SK-N-SH (cell line): ENCODE measurements at regions not wholly inside any gene's neighbourhood (a gene's known extent, or its start where the extent isn't known, plus 50 kb on each side); places are given as distances from the start of the nearest gene placed in this dataset.

Experiments
- CTCF ChIA-PET: fragments of 300-600, 350-600 bp; formaldehyde crosslinking; extraction: SDS; loops from one replicate; lab custom pipeline; 2021; lab: Yijun Ruan, JAX
- POLR2A ChIA-PET: fragments of 350-600 bp; sonication (Branson Sonifier 250); formaldehyde crosslinking; extraction: SDS; loops from one replicate; lab custom pipeline; 2020; ENCODE audit warnings: antibody characterized with exemption, inconsistent platforms; lab: Yijun Ruan, JAX
- DNase-seq: peaks from one replicate; pipeline ENCODE4 v3.0.0; 2012
- H2AFZ ChIP-seq: fragments of 200-600 bp; sonication (generic); 2 replicates; pipeline ENCODE4 v1.8.1; 2016; ENCODE audit warnings: antibody characterized with exemption, mild to moderate bottlenecking, low read depth
- H3F3A ChIP-seq: fragments of 200-600 bp; sonication (generic); replicated peaks from 2 replicates; pipeline ENCODE3; 2016; ENCODE audit warnings: antibody characterized with exemption, mild to moderate bottlenecking; ENCODE audit not compliant: insufficient read depth
- H3K27ac ChIP-seq, 2 experiments: fragments of 200-500 bp in 1 of 2; fragments of 200-600 bp in 1 of 2; sonication (Bioruptor generic) in 1 of 2; sonication (generic), shearing (Covaris generic) in 1 of 2; 2 replicates each; pipeline versions ENCODE4 v1.5.1 to v1.6.1; 2014 to 2016; ENCODE audit warnings: low read depth in 2 of 2, inconsistent platforms in 1 of 2, low read length in 1 of 2, mild to moderate bottlenecking in 1 of 2, mixed read lengths in 1 of 2
- H3K27me3 ChIP-seq: fragments of 200-600 bp; sonication (generic), shearing (Covaris generic); 2 replicates; pipeline ENCODE4 v1.6.1; 2016; ENCODE audit warnings: mixed run types; ENCODE audit not compliant: insufficient read depth
- H3K36me3 ChIP-seq, 2 experiments: fragments of 200-500 bp in 1 of 2; fragments of 200-600 bp in 1 of 2; sonication (Bioruptor generic) in 1 of 2; sonication (generic) in 1 of 2; replicated peaks in 1 of 2; 2 replicates each; pipeline versions ENCODE3 to v1.5.1; 2014 to 2016; ENCODE audit warnings: low read length in 1 of 2, mild to moderate bottlenecking in 1 of 2; ENCODE audit not compliant: insufficient read depth in 2 of 2, control insufficient read depth in 1 of 2
- H3K4me1 ChIP-seq, 2 experiments: fragments of 200-500 bp in 1 of 2; fragments of 200-600 bp in 1 of 2; sonication (Bioruptor generic) in 1 of 2; sonication (generic), shearing (Covaris generic) in 1 of 2; 2 replicates each; pipeline versions ENCODE4 v1.5.1 to v1.6.1; 2014 to 2016; ENCODE audit warnings: low read depth in 1 of 2, low read length in 1 of 2, mixed run types in 1 of 2; ENCODE audit not compliant: insufficient read depth in 2 of 2, control insufficient read depth in 1 of 2
- H3K4me2 ChIP-seq: fragments of 200-600 bp; sonication (generic), shearing (Covaris generic); 2 replicates; pipeline ENCODE4 v1.6.1; 2017; ENCODE audit warnings: mixed run types
- H3K4me3 ChIP-seq, 2 experiments: fragments of 200-500 bp in 1 of 2; fragments of 200-600 bp in 1 of 2; sonication (Bioruptor generic) in 1 of 2; sonication (generic), shearing (Covaris generic) in 1 of 2; 2 replicates each; pipeline versions ENCODE4 v1.5.1 to v1.8.1; 2014 to 2016; ENCODE audit warnings: low read depth in 2 of 2, inconsistent platforms in 1 of 2, low read length in 1 of 2, mild to moderate bottlenecking in 1 of 2, mixed read lengths in 1 of 2, moderate library complexity in 1 of 2
- H3K79me2 ChIP-seq: fragments of 200-600 bp; sonication (generic); 2 replicates; pipeline ENCODE4 v1.8.1; 2017; ENCODE audit warnings: mild to moderate bottlenecking; ENCODE audit not compliant: insufficient read depth
- H3K9ac ChIP-seq: fragments of 200-600 bp; sonication (generic); 2 replicates; pipeline ENCODE4 v1.6.1; 2017; ENCODE audit warnings: mixed run types
- H3K9me2 ChIP-seq: fragments of 200-600 bp; sonication (generic); 2 replicates; pipeline ENCODE4 v1.6.1; 2017; ENCODE audit warnings: mixed run types
- H3K9me3 ChIP-seq: fragments of 200-600 bp; sonication (generic); 2 replicates; pipeline ENCODE4 v1.6.1; 2017; ENCODE audit warnings: mixed run types, mild to moderate bottlenecking, moderate library complexity
- H4K20me1 ChIP-seq: fragments of 200-600 bp; sonication (generic); 2 replicates; pipeline ENCODE4 v1.6.1; 2017; ENCODE audit warnings: mild to moderate bottlenecking, mixed run types; ENCODE audit not compliant: insufficient read depth
- CHD2 ChIP-seq: fragments of 150-350 bp; IDR thresholded peaks from 2 replicates; pipeline ENCODE4 v1.6.1; 2018; ENCODE audit warnings: low read length; ENCODE audit not compliant: partially characterized antibody
- EP300 ChIP-seq, 2 experiments: IDR thresholded peaks; 2 replicates each; pipeline versions ENCODE4 v1.4.0 to v1.6.1; 2012; ENCODE audit warnings: borderline replicate concordance in 1 of 2, low read depth in 1 of 2, low read length in 1 of 2
- FOSL2 ChIP-seq: IDR thresholded peaks from 2 replicates; pipeline ENCODE4 v1.4.0; 2012; ENCODE audit warnings: low read depth, mild to moderate bottlenecking, moderate library complexity, borderline replicate concordance
- NFIC ChIP-seq: IDR thresholded peaks from 2 replicates; pipeline ENCODE4 v1.4.0; 2012; ENCODE audit warnings: borderline replicate concordance
- POLR2AphosphoS5 ChIP-seq: IDR thresholded peaks from 2 replicates; pipeline ENCODE4 v1.6.1; 2012; ENCODE audit warnings: low read depth, low read length
- RAD21 ChIP-seq: IDR thresholded peaks from 2 replicates; pipeline ENCODE4 v1.6.1; 2012; ENCODE audit warnings: mild to moderate bottlenecking, low read length
- SIN3A ChIP-seq: IDR thresholded peaks from 2 replicates; pipeline ENCODE4 v1.6.1; 2012; ENCODE audit warnings: low read depth, mild to moderate bottlenecking, low read length, moderate library complexity, borderline replicate concordance
- TCF12 ChIP-seq: IDR thresholded peaks from 2 replicates; pipeline ENCODE4 v1.4.0; 2012
- TEAD4 ChIP-seq: IDR thresholded peaks from 2 replicates; pipeline ENCODE4 v1.4.0; 2012; ENCODE audit warnings: mild to moderate bottlenecking, borderline replicate concordance; ENCODE audit not compliant: insufficient read depth
- WGBS: methylation state at CpG from one replicate; pipeline ENCODE4 v1.1.6; 2017; ENCODE audit warnings: low lambda C conversion rate; 5-methylcytosine and 5-hydroxymethylcytosine counted together
- TF ChIP-seq, protein P1 (sequence below): IDR thresholded peaks from 2 replicates; pipeline ENCODE4 v1.6.1; 2012; ENCODE audit warnings: mild to moderate bottlenecking, low read depth, low read length, moderate library complexity
- TF ChIP-seq, protein P2 (sequence below): IDR thresholded peaks from 2 replicates; pipeline ENCODE4; 2012
- TF ChIP-seq, protein P3 (sequence below): IDR thresholded peaks from 2 replicates; pipeline ENCODE4 v1.4.0; 2012; ENCODE audit warnings: low read depth, borderline replicate concordance
- TF ChIP-seq, protein P4 (sequence below): IDR thresholded peaks from 2 replicates; pipeline ENCODE4 v1.4.0; 2012; ENCODE audit warnings: low read depth
- TF ChIP-seq, protein P5 (sequence below): fragments of 150-350 bp; IDR thresholded peaks from 2 replicates; pipeline ENCODE4 v1.6.1; 2017; ENCODE audit warnings: antibody characterized with exemption, low read length, low read depth, borderline replicate concordance

DNA sequence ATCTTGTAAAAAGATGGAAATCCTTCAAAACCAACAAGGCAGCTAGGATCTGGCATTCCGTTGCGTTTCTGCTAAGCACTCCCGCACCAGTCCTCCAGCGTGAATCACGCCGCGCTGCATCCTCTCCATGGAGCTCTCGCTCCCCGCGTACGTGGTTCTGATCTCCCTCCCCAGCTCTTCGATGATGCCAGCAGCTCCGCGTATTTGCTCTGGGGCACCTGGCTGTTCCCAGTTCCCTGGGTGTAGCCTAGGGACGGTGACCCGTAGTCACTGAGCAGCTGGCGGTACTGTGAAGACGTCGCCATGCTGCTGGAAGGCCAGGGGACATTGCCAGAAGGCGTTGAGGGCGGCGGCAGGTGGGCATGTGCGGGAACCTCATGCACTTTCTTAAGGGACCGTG lies 407.5 kb downstream of the RNF144A start:
- Histone ChIP-seq H3F3A (no peaks in the 10 kb centered on the region), H3K4me1 (no peaks in the 10 kb centered on the region; a peak in 1 of 4 replicates), H3K9me2 (no peaks in the 10 kb centered on the region), H3K9me3 (no peaks in the 10 kb centered on the region), H2AFZ (no peak overlapping the region), H3K4me3 (no peak overlapping the region), H3K9ac (no peak overlapping the region), H3K36me3 (no peaks in the 10 kb centered on the region), H3K27me3 (no peaks in the 10 kb centered on the region), H3K79me2 (no peaks in the 10 kb centered on the region), H4K20me1 (no peaks in the 10 kb centered on the region), H3K4me2 (no peak overlapping the region), H3K27ac (no peak overlapping the region)
- POLR2A ChIA-PET = no interaction called here
- DNase-seq = no peak
- CTCF ChIA-PET = no interaction called here
- 84% methylated on average over 24 of the region's 24 CpGs for WGBS
- TF ChIP-seq RAD21 (no peak), EP300 (IDR thresholded peaks at IDR 0.05; ENCODE audit: borderline replicate concordance in 1 of 2, low read depth in 1 of 2, low read length in 1 of 2) (no peak), FOSL2 (no peak), SIN3A (no peak), CHD2 (no peak), NFIC (no peak), TEAD4 (no peak), POLR2AphosphoS5 (no peak), TCF12 (no peak)
- TF ChIP-seq, protein P1, sequence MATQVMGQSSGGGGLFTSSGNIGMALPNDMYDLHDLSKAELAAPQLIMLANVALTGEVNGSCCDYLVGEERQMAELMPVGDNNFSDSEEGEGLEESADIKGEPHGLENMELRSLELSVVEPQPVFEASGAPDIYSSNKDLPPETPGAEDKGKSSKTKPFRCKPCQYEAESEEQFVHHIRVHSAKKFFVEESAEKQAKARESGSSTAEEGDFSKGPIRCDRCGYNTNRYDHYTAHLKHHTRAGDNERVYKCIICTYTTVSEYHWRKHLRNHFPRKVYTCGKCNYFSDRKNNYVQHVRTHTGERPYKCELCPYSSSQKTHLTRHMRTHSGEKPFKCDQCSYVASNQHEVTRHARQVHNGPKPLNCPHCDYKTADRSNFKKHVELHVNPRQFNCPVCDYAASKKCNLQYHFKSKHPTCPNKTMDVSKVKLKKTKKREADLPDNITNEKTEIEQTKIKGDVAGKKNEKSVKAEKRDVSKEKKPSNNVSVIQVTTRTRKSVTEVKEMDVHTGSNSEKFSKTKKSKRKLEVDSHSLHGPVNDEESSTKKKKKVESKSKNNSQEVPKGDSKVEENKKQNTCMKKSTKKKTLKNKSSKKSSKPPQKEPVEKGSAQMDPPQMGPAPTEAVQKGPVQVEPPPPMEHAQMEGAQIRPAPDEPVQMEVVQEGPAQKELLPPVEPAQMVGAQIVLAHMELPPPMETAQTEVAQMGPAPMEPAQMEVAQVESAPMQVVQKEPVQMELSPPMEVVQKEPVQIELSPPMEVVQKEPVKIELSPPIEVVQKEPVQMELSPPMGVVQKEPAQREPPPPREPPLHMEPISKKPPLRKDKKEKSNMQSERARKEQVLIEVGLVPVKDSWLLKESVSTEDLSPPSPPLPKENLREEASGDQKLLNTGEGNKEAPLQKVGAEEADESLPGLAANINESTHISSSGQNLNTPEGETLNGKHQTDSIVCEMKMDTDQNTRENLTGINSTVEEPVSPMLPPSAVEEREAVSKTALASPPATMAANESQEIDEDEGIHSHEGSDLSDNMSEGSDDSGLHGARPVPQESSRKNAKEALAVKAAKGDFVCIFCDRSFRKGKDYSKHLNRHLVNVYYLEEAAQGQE = no peak
- TF ChIP-seq, protein P2, sequence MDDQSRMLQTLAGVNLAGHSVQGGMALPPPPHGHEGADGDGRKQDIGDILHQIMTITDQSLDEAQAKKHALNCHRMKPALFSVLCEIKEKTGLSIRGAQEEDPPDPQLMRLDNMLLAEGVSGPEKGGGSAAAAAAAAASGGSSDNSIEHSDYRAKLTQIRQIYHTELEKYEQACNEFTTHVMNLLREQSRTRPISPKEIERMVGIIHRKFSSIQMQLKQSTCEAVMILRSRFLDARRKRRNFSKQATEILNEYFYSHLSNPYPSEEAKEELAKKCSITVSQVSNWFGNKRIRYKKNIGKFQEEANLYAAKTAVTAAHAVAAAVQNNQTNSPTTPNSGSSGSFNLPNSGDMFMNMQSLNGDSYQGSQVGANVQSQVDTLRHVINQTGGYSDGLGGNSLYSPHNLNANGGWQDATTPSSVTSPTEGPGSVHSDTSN = no peak
- TF ChIP-seq, protein P3, sequence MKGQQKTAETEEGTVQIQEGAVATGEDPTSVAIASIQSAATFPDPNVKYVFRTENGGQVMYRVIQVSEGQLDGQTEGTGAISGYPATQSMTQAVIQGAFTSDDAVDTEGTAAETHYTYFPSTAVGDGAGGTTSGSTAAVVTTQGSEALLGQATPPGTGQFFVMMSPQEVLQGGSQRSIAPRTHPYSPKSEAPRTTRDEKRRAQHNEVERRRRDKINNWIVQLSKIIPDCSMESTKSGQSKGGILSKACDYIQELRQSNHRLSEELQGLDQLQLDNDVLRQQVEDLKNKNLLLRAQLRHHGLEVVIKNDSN = no peak
- TF ChIP-seq, protein P4, sequence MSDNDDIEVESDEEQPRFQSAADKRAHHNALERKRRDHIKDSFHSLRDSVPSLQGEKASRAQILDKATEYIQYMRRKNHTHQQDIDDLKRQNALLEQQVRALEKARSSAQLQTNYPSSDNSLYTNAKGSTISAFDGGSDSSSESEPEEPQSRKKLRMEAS = no peak
- TF ChIP-seq, protein P5, sequence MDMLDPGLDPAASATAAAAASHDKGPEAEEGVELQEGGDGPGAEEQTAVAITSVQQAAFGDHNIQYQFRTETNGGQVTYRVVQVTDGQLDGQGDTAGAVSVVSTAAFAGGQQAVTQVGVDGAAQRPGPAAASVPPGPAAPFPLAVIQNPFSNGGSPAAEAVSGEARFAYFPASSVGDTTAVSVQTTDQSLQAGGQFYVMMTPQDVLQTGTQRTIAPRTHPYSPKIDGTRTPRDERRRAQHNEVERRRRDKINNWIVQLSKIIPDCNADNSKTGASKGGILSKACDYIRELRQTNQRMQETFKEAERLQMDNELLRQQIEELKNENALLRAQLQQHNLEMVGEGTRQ = no peak
